ENCODE measurements at regions not wholly inside any gene's neighbourhood (a gene's known extent, or its start where the extent isn't known, plus 50 kb on each side); places are given as distances from the start of the nearest gene placed in this dataset.

GRCh38 chr9:12464400-12464799 lies 228.8 kb upstream of the TYRP1 start:
- H3K4me3 ChIP-seq (ENCODE audit: control insufficient read depth, low read depth, low read length) = no peak overlapping the region
- no peak for DNase-seq (ENCODE audit: low read depth)
- no peak for TF ChIP-seq CTCF (IDR thresholded peaks at IDR 0.05; ENCODE audit: control insufficient read depth, insufficient read depth, low read depth, low read length, missing control alignments)

- H3K4me3 ChIP-seq (ENCODE audit: control insufficient read depth, low read depth, low read length) = no peak overlapping the region
- TF ChIP-seq CTCF (IDR thresholded peaks at IDR 0.05; ENCODE audit: control insufficient read depth, insufficient read depth, low read depth, low read length, missing control alignments) = peak; percentile 49
- DNase-seq (ENCODE audit: low read depth) = no peak
These were observed 228.2 kb upstream of the TYRP1 start for GRCh38 chr9:12464910-12465512.

DNA sequence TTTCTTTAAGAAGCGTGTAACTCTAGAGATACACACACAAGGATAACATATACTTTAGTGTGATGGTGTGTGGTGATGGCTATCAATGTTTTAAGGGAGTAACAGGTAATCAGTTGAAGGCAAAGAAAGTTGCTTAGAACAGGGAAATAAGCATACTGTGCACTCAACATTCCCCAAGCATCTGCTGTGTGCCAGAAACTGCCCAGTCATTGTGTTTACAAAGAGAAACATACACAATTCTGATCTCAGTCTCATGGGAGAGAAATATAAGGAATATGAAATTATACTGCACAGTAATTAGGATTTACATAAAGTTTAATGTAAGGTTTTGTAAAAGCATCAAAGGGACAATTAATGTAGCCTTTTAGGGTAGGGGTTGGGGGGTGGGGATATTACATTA lies 224.1 kb upstream of the TYRP1 start:
- H3K4me3 ChIP-seq (ENCODE audit: control insufficient read depth, low read depth, low read length) = no peak overlapping the region
- DNase-seq (ENCODE audit: low read depth) = no peak
- TF ChIP-seq CTCF (IDR thresholded peaks at IDR 0.05; ENCODE audit: control insufficient read depth, insufficient read depth, low read depth, low read length, missing control alignments) = no peak

DNA sequence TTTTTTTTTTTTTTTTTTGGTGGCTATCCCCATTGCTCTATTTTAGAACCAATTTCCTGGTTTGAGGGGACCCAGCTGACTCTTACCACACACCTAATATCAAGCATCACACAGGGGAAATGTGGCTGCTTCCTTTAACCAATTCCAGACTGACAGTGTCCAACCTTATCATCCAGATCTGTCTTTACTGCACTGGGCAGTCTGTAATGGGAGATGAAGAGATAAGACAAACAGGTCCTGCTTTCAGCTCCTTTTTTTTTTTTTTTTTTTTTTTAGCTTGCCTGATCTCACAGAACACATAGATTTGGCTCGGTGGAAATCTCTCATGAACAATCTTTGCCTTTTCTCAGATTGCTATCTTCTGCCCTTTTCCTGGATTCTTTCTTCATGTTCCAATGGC lies 198.8 kb upstream of the TYRP1 start:
- no peak overlapping the region for H3K4me3 ChIP-seq (ENCODE audit: control insufficient read depth, low read depth, low read length)
- DNase-seq (ENCODE audit: low read depth) = no peak
- TF ChIP-seq CTCF (IDR thresholded peaks at IDR 0.05; ENCODE audit: control insufficient read depth, insufficient read depth, low read depth, low read length, missing control alignments) = no peak

GRCh38 chr9:12497790-12498189 lies 195.4 kb upstream of the TYRP1 start:
- no peak overlapping the region for H3K4me3 ChIP-seq (ENCODE audit: control insufficient read depth, low read depth, low read length)
- no peak for DNase-seq (ENCODE audit: low read depth)
- no peak for TF ChIP-seq CTCF (IDR thresholded peaks at IDR 0.05; ENCODE audit: control insufficient read depth, insufficient read depth, low read depth, low read length, missing control alignments)

GRCh38 chr9:12502520-12502919 lies 190.7 kb upstream of the TYRP1 start:
- H3K4me3 ChIP-seq (ENCODE audit: control insufficient read depth, low read depth, low read length) = no peak overlapping the region
- DNase-seq (ENCODE audit: low read depth) = no peak
- no peak for TF ChIP-seq CTCF (IDR thresholded peaks at IDR 0.05; ENCODE audit: control insufficient read depth, insufficient read depth, low read depth, low read length, missing control alignments)
